ENCODE measurements at regions not wholly inside any gene's neighbourhood (a gene's known extent, or its start where the extent isn't known, plus 50 kb on each side); places are given as distances from the start of the nearest gene placed in this dataset.

GRCh38 chr1:57951390-57951789, 527.5 kb upstream of the DAB1 start:
- TF ChIP-seq TARDBP (IDR thresholded peaks at IDR 0.05; ENCODE audit: borderline replicate concordance) (no peak), EP300 (IDR thresholded peaks at IDR 0.05; ENCODE audit: borderline replicate concordance in 1 of 2, control insufficient read depth in 1 of 2, low read depth in 2 of 2, low read length in 2 of 2) (no peak), CTCF (IDR thresholded peaks at IDR 0.05 in 2 of 3, conservative IDR thresholded peaks at IDR 0.05 in 1 of 3; ENCODE audit: control insufficient read depth in 2 of 3, extremely low read depth in 1 of 3, insufficient read depth in 1 of 3, low read depth in 3 of 3, low read length in 3 of 3) (no peak), NFIC (IDR thresholded peaks at IDR 0.05; ENCODE audit: low read depth, low read length) (no peak), MEF2A (IDR thresholded peaks at IDR 0.05; ENCODE audit: insufficient read depth, low read depth, low read length) (no peak), E2F8 (IDR thresholded peaks at IDR 0.05; ENCODE audit: low read depth, partially characterized antibody) (no peak)

All from GM12878 (cell line).